Left colon (tissue), 2 donors: ENCODE measurements at regions not wholly inside any gene's neighbourhood (a gene's known extent, or its start where the extent isn't known, plus 50 kb on each side); places are given as distances from the start of the nearest gene placed in this dataset.

ENCODE experiments used
- ATAC-seq: fragments of 200-7000 bp; cut with Tn5 transposase; one replicate; pipeline ENCODE4 v1.9.1; 2020; ENCODE audit warnings: mild to moderate bottlenecking, moderate library complexity
- DNase-seq, 2 donors: peaks; one replicate each; pipeline ENCODE4 v3.0.0-alpha.2; 2020
- intact Hi-C, 2 donors: fragments of 100-400 bp; cut with DNase I in 1 of 2; cut with micrococcal nuclease in 1 of 2; formaldehyde crosslinking; loops; one replicate each; pipeline versions ENCODE4 v1.11.2 to v1.14.0; 2022; cut with DNase I, micrococcal nuclease
- donor health status: DM: no; HTN: no; CAD: no.
- donor health status: DM: yes; HTN: yes; CAD: no.

GRCh38 chr1:93013145-93014065 is 52.1 kb upstream of the DIPK1A start:
- intact Hi-C loops, result no loop called here
- DNase-seq (no peak), ATAC-seq (no peak)

- intact Hi-C loops, result no loop called here
- no peak for DNase-seq
- ATAC-seq, result no peak
Measured at GRCh38 chr1:93014168-93014567, 52.9 kb upstream of the DIPK1A start.

GRCh38 chr1:93015590-93015989 is 54.3 kb upstream of the DIPK1A start:
- intact Hi-C loops, result no loop called here
- DNase-seq (no peak), ATAC-seq (no peak)

GRCh38 chr1:93016171-93016570 is 54.9 kb upstream of the DIPK1A start:
- intact Hi-C loops, result no loop called here
- no peak for DNase-seq
- no peak for ATAC-seq

GRCh38 chr1:93021539-93022134 is 57.4 kb upstream of the MTF2 start:
- ATAC-seq, result peak; percentile 85
- intact Hi-C loops, result no loop called here
- no peak for DNase-seq

- ATAC-seq (no peak), DNase-seq (no peak)
- intact Hi-C loops, result no loop called here
Measured at GRCh38 chr1:93022580-93022979, 56.5 kb upstream of the MTF2 start.

- intact Hi-C loops, result no loop called here
- DNase-seq (no peak), ATAC-seq (no peak)
Measured at GRCh38 chr1:93023281-93023680, 55.8 kb upstream of the MTF2 start.

GRCh38 chr1:93025572-93025971 is 53.5 kb upstream of the MTF2 start:
- no peak for ATAC-seq
- intact Hi-C loops, result no loop called here
- DNase-seq, result no peak

- intact Hi-C loops, result no loop called here
- DNase-seq, result no peak
- no peak for ATAC-seq
Measured at GRCh38 chr1:93028542-93028941, 50.5 kb upstream of the MTF2 start.
